Liver (tissue), 3 donors: ENCODE measurements at regions not wholly inside any gene's neighbourhood (a gene's known extent, or its start where the extent isn't known, plus 50 kb on each side); places are given as distances from the start of the nearest gene placed in this dataset.

Experiments used
- HNF4G ChIP-seq: IDR thresholded peaks from 2 replicates; pipeline ENCODE4 v1.6.1; 2016; ENCODE audit warnings: antibody characterized with exemption
- TF ChIP-seq, protein P1 (sequence below): fragments of 150-350 bp; IDR thresholded peaks from 2 replicates; pipeline ENCODE4 v1.5.1; 2017; ENCODE audit warnings: improper control_type of control experiment, low read depth, low read length; ENCODE audit not compliant: missing input control
- donor health status: healthy.
- donor health status: healthy.

DNA sequence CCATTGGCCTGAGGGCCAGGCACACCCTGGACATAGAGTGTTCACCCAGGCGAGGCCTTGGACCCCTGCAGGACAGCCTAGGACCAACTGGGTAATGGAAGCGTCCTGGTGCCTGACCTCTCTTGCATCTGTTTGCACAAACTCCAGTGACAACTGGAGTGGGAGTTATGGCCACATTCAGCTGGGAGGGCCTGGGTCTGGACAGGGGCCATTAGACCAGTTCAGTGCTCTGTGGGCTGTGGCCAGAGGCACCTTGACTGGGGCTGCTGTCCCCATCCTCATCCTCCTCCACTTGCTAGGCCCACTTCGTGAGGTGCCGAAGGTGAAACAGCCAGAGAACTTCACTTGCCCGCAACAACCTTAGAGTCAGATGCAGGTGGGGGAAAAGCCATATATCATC is 372.7 kb upstream of the IRX1 start:
- TF ChIP-seq HNF4G = no peak
- TF ChIP-seq, protein P1, sequence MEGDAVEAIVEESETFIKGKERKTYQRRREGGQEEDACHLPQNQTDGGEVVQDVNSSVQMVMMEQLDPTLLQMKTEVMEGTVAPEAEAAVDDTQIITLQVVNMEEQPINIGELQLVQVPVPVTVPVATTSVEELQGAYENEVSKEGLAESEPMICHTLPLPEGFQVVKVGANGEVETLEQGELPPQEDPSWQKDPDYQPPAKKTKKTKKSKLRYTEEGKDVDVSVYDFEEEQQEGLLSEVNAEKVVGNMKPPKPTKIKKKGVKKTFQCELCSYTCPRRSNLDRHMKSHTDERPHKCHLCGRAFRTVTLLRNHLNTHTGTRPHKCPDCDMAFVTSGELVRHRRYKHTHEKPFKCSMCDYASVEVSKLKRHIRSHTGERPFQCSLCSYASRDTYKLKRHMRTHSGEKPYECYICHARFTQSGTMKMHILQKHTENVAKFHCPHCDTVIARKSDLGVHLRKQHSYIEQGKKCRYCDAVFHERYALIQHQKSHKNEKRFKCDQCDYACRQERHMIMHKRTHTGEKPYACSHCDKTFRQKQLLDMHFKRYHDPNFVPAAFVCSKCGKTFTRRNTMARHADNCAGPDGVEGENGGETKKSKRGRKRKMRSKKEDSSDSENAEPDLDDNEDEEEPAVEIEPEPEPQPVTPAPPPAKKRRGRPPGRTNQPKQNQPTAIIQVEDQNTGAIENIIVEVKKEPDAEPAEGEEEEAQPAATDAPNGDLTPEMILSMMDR = no peak
